Bone marrow (tissue), 2 donors: ENCODE measurements at regions not wholly inside any gene's neighbourhood (a gene's known extent, or its start where the extent isn't known, plus 50 kb on each side); places are given as distances from the start of the nearest gene placed in this dataset.

Source experiments
- DNase-seq, 2 donors: peaks; one replicate each; lab custom pipeline; 2025; lab: John Stamatoyannopoulos, UW

DNA sequence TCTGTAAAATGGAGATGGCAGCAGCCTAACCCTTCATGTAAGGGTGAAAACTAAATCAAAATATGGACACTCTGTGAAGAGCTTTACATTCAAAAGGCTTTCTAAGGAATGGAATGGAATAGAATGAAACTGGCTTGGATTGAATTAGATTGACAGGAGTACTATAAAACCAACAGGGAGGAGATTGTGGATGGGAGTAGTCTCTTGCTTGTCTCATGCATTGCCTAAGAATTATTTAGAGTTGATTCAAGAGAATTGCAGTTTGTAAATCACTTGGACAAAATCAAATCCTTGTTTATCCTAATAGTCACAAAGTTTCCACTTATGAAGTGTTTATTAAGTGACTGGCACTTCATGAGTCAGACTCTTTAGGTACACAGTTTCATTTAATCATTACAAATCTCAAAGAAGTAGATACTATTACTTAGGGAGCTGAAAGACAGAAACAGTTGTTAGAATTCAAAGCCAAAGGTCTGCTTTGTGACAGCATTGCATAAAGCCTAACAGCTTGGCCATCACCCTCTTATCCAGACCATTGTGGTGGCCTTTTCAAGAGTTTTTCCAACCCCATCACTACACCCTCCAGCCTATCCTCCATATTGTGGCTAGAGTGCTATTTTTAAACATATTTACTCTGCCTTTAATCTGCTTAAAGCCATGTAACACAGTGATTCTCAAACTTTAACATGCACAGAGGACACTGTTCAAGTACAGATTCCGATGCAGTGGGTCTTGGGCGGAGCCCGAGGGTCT lies 91.9 kb upstream of the GHITM start:
- DNase-seq: no peak

DNA sequence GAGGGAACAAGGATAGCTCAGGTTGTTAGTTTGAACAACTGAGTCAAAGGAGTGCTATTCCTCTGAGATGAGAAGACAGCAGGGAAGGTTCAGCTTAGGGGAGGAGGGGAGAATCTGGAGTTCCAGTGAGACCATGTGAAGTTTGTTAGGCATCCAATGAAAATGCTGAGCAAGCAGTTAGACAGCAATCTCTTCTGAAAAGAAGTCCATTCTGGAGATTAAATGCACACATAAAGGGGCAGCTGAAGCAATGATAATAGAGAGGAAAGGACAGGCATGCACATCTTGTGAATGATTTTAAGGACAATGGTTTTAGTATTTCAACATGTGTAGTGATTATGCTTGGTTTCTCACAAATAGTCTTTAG lies 89.7 kb upstream of the GHITM start:
- DNase-seq: no peak

DNA sequence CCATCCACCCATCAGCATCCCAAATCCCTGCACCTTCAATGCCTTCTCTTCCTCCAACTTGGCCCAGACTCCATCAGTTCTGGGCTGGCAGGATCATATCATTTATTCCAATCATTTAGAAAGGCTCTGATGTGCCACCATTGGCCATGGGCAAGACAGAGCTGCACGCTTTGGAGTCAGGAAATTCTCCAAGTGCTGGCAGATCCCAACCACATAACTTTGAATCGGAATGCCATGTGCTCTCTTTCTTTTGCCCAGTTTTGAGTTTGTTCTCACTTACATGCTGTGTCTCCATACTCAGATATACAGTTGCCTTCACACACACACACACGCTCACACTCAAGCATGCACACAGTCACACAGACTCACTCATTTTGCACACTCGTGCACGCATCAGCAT lies 85.7 kb upstream of the GHITM start:
- DNase-seq: no peak

DNA sequence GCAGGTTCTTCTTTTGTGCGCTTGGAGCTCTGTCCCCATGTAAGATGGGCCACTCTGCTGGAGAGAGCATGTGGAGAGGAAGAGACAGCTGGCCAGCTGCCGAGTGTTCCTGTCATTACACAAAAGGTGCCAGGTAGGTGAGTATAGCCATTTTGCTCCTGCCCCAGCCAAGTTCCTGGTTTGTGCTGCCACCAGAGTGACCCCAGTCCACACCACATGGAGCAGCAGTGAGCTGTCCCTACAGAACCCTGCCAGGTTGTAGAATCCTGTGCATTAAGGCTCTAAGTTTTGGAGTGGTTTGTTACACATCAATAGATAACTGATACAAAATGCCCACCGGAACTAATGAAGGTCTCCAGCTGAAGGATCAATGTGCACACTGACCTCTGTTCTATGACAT lies 84.6 kb upstream of the GHITM start:
- DNase-seq: no peak

DNA sequence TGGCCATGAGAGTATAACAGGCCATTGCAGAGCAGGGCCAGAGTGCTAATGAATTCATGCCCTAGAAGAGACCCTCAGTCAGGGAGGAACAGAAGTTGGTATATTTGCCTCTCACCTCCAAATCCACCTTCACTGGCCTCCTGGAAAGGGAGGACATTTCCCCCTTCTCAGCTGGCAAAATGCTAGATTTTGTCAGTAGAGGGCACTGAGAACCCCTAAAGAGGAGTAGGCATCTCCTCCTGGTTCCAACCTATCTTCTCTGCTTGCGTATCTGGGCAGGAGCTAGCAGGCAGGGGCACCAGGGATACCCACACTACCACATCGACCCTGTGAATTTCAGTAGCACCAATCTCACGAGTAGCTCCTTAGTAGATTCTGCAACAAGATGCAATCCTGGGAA lies 79.8 kb upstream of the GHITM start:
- no peak for DNase-seq

DNA sequence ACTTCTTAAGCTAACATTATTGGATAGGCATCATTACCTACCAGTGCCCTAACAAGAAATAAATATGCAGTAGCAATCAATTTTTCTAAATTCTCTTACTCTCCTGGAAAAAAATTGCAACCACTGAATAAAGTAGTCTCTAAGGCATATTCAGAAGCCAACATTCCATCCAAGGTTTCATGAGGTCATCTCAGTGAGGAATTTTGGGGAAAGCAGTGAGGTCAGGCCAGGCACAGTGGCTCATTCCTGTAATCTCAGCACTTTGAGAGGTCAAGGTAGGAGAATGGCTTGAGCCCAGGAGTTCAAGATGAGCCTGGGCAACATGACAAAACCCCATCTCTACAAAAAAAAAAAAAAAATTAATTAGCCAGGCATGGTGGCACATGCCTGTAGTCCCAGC lies 75.9 kb upstream of the GHITM start:
- no peak for DNase-seq

DNA sequence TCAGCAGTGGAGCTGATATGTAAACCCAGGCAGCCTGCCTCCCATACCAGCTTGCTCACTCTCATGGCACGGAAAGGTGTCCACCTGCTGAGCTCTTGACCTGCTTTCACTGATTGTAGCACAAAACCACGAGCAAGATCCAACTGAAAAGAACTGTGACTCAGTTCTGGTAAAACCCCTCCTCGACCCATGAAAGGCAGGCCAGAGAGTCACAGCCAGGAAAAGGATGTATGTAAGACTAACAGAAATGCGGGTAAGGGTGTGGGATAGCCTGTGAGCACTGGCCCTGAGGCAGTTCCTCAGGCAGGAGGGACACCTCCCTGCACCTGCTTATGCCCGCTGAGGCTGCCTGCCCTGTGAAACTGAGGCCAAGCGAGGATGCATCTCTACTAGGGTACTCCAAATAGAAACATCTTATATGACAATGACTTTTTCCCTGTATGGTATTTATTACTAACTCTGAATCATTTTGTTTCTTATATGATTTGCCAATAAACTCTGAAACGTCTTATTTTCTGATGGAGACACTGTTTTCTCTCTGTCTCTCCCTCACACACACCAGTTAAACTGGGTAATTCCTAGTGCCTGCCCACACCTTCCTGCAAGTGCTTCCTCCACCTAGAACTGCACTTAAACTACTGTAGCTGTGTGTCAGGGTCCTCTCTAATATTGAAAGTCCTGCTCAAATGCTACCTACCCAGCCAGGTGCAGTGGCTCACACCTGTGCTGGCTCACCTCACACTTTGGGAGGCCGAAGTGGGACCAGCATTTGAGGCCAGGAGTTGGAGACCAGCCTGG lies 73.3 kb upstream of the GHITM start:
- no peak for DNase-seq

DNA sequence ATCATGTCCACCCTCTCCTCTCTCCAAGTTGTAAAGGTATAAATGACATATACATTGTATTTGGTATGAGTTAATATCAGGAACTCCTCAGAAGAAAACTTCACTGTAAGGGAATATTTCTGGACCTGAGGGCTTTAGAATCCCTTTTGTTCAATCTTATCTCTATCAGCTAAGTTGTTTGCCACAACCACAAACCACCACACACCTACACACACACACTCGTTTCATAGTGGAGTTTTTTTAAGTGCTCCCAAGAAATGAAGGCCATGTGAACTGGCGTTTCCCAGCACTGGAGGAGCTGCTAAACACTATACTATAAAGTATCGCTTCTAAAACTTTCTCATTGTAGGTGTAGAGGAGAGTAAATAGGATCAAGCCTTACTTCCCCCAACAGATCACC lies 64.8 kb upstream of the GHITM start:
- DNase-seq: no peak

DNA sequence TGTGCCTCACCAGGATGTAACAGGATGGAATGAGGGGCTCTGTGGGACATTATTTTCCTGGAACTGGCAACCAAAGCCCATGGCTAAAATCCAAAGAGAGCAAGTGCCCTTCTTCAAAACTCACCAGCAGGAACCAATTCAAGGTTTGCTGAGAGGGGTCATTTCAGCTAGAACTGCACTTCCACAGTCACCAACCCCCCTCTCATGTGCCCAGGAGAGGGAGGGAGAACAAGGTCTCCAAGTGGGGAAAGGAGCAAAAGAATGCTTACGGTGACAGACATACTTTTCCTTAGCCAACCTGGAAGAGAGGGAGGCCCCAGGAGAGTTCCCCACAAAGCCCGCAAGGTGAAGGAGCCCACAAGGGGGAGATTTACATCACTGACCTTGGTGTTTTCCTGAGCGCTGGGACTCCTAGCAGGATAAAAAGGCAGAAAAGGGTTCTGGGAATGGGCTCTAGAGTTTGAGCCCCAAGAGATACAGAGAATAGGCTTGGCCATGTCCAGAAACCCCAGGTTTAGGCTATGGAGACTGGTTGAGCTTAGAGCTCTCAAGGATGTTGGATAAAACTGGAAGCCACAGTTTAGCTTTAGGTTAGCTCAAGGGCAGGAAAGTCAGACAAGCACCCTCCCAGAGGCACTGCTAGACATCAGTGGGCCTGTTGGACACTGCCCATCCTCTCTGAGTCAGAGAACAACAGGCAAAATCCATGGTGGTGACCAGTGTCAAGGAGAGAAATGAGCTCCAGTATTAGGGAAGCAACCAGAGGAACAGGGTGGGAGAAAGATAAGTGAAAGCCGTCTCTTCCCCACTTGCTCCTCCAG lies 63.9 kb upstream of the GHITM start:
- no peak for DNase-seq

DNA sequence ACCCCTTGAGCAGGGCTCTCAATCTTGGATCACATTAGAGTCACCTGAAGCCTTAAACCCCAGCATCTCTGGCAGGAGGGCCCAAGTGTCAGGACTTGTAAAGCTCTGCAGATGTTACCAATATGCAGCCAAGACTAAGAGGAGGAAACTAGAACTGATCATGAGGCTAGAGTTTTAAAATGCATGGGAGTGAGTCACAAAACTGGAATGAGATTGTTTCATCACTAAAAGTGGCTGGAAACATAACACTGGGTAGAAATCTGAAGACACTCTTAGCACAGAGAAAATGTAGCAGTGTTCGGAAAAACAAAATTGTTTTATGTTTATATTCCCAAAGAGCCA lies 63.3 kb upstream of the GHITM start:
- no peak for DNase-seq

DNA sequence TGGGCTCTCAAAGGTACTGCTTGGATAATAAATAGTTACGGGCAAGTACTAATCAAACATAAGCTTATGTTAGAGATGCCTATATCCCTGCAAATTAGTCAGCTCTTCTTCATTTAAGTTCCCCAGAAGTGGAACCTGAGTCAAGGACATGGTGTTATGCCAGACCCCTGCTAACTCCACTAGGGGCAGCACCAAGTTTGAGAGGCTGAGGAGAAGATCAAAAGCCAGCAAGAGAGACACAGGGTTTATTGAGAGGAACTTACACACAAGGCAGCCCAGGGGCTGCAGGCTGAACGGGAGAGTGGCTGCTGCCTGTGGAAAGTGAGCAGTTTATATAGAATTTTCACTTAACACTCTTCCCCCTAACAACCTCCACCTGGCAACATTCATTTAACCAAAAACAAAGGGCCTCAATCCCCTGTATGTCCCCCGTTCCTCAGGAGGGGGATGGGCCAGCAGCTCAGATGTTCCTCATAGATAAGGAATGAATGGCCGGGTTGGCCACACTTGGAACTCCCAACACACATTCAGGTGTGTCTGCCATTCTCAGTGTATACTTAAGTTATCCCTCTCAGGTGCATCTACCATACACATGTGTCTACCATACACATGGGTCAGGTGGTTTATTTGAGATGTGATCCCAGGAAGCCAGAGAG lies 62.6 kb upstream of the GHITM start:
- no peak for DNase-seq

DNA sequence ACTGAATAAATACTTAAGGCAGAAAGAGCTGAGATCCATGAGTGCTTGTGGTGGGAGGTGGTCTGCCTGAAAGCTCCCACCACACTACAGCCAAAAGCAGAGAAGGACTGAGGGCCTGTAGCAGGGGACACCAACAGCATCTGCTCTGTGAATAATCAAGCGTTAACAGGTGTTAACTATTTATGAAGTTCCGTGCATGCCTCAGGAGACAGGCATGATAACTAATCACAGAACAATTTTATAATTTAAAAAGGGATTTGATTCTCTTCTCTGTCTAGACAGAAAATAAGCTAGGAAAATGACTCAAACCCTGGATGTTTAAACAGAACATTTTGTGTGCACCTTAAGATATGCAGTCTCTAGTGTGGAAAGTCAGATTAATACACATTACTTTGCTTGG lies 61.5 kb upstream of the GHITM start:
- DNase-seq: no peak

DNA sequence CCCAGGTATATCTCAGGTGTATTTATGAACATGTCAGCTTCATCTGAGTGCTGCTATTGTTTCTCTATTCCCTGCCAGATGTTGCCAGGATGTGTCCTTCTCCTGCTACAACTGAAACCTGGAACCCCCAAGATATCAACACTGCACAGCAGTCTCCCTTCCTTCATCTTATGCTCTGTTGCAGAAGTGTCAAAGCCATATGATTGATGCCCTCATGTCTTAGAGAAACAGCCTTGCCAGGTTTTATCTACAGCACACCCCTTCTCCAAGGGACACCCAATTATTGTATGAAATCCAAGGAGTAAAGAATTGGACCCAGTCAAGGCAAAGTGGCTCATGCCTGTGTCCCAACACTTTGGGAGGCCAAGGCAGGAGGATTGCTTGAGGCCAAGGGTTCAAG lies 60.5 kb upstream of the GHITM start:
- no peak for DNase-seq

DNA sequence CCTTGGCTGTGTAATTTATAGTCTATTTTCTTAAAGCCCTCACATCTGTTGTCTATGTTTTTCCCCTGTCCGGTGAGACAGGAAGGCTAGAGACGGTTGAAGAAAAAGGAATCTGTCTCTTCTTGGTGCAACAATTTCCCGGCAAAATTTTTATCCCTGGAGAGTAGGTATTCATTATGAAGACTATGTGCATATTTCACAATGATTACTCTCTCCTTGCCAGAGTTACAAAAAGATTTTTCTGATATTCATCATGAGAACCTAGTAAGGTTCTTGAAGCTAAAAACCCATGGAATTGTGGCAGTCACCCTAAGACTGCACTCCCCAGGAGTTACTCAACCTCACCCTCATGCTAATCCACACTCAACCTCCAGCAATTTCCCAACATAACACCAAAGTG lies 55.0 kb upstream of the GHITM start:
- DNase-seq: no peak

DNA sequence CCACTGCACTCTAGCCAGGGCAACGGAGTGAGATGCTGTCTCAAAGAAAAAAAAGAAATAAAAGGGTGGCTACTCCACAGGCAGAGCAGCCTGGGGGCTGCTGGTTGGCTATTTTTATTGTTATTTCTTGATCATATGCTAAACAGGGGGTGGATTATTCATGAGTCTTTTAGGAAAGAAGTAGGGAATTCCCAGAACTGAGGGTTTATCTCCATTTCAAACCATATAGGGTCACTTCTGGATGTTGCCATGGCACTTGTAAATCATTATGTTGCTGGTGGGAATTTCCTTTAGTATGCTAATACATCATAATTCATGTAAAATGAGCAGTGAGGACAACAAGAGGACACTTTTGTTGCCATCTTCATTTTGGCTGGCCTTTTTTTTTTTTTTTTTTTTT lies 52.1 kb upstream of the GHITM start:
- no peak for DNase-seq

DNA sequence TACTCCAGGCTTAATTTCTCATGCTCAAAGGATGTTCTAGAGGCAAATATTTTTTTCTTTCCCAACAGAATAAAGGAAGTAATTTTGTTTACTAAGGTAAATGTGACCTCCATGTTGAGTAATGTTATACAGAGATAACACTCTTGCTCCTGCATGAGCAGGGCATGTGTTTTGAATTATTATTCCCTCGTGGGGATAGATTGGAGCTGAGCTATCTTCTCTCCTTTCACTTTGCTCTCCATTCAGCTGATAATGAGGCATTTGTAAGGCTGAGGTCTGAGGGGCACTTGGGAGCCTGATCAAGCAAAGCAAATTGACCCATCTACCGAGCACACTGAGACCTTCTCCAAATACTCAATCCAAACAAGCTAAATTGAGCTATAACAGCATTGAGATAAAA lies 50.7 kb upstream of the GHITM start:
- DNase-seq: no peak

DNA sequence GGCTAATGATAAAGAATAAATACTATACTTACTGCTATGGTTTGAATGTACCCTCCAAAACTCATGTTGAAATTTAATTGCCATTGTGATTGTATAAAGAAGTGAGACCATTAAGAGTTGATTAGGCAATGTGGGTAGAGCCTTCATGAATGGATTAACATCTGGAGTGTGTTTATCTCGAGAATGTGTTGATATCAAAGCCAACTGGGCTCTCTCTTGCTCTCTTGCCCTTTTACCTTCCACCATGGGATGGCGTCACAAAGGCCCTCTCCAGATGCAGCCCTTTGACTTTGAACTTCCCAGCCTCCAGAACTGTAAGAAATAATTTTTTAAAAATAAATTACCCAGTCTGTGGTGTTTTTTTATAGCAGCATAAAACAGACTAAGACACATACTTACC lies 50.1 kb upstream of the GHITM start:
- no peak for DNase-seq
